Astrocyte (in vitro differentiated cells and primary cell): ENCODE measurements at regions not wholly inside any gene's neighbourhood (a gene's known extent, or its start where the extent isn't known, plus 50 kb on each side); places are given as distances from the start of the nearest gene placed in this dataset.

Experiments used
- CTCF ChIP-seq: IDR thresholded peaks from 2 replicates; pipeline ENCODE4 v1.5.1; 2011; ENCODE audit warnings: low read depth, mild to moderate bottlenecking, inconsistent platforms, low read length, moderate library complexity; ENCODE audit not compliant: insufficient read depth
- EZH2 ChIP-seq: IDR thresholded peaks from 2 replicates; pipeline ENCODE4 v1.6.1; 2012; ENCODE audit warnings: mild to moderate bottlenecking, low read length, inconsistent platforms; ENCODE audit not compliant: insufficient read depth

- TF ChIP-seq CTCF: no peak
- no peak for TF ChIP-seq EZH2
Observed at GRCh38 chr1:104435255-104435654, 685.6 kb downstream of the AMY1C start.
